GM12878 (cell line): ENCODE measurements at regions not wholly inside any gene's neighbourhood (a gene's known extent, or its start where the extent isn't known, plus 50 kb on each side); places are given as distances from the start of the nearest gene placed in this dataset.

Experiments
- ATAC-seq: fragments of 200-7000 bp; cut with Tn5 transposase; 3 replicates; pipeline ENCODE4 v1.9.1; 2020; ENCODE audit warnings: mild to moderate bottlenecking, moderate library complexity
- BruUV-seq: library from RNA; stranded (reverse); fragments of 400-500 nt; replicated peaks from 2 replicates; lab custom pipeline; 2021; lab: Mats Ljungman, UMichigan
- CTCF ChIA-PET: fragments of 300-600 bp; sonication (Branson Sonifier 250); formaldehyde crosslinking; extraction: SDS; loops from one replicate; lab custom pipeline; 2021; ENCODE audit warnings: inconsistent platforms; lab: Yijun Ruan, JAX
- POLR2A ChIA-PET: fragments of 350-600 bp; formaldehyde crosslinking; extraction: SDS; loops from one replicate; lab custom pipeline; 2021; ENCODE audit warnings: inconsistent platforms; lab: Charles Lee
- RAD21 ChIA-PET: fragments of 300-600 bp; sonication (Branson Sonifier 250); formaldehyde crosslinking; loops from one replicate; lab custom pipeline; 2023; ENCODE audit warnings: antibody characterized with exemption; ENCODE audit not compliant: unreplicated experiment; lab: Charles Lee
- SMC1A ChIA-PET: fragments of 300-600 bp; sonication (Branson Sonifier 250); formaldehyde crosslinking; loops from one replicate; lab custom pipeline; 2023; ENCODE audit not compliant: unreplicated experiment, uncharacterized antibody; lab: Charles Lee
- DNase-seq: peaks from one replicate; pipeline ENCODE4 v3.0.0-alpha.2; 2011; ENCODE audit warnings: low read depth, low spot score
- FAIRE-seq: peaks from 3 replicates; lab custom pipeline; 2011; peaks lifted over from hg19 to GRCh38; lab: Jason Lieb, UNC
- H2AFZ ChIP-seq: 2 replicates; pipeline ENCODE4 v1.6.0; 2011; ENCODE audit warnings: low read depth, low read length, control low read depth; ENCODE audit not compliant: control insufficient read depth
- H3K27ac ChIP-seq: 2 replicates; pipeline ENCODE4 v1.5.1; 2011; ENCODE audit warnings: control low read depth; ENCODE audit not compliant: control insufficient read depth, insufficient read depth
- H3K27me3 ChIP-seq, 2 experiments: replicated peaks in 1 of 2; 2 replicates each; pipeline versions ENCODE4 v1.6.0 to v1.6.1; 2011; ENCODE audit warnings: low read length in 1 of 2; ENCODE audit not compliant: control insufficient read depth in 2 of 2, insufficient read depth in 2 of 2
- H3K36me3 ChIP-seq, 2 experiments: 2 replicates each; pipeline ENCODE4 v1.5.1; 2011; ENCODE audit warnings: low read length in 1 of 2; ENCODE audit not compliant: control insufficient read depth in 2 of 2, insufficient read depth in 2 of 2
- H3K4me1 ChIP-seq: 2 replicates; pipeline ENCODE4 v1.6.1; 2011; ENCODE audit warnings: mild to moderate bottlenecking, low read length, moderate library complexity, mixed read lengths; ENCODE audit not compliant: control insufficient read depth, insufficient read depth
- H3K4me2 ChIP-seq: 2 replicates; pipeline ENCODE4 v1.6.0; 2011; ENCODE audit warnings: control low read depth; ENCODE audit not compliant: control insufficient read depth, insufficient read depth
- H3K4me3 ChIP-seq: fragments of 200-600 bp; sonication (generic); 2 replicates; pipeline ENCODE4 v1.5.1; 2016
- H3K79me2 ChIP-seq: 2 replicates; pipeline ENCODE4 v1.6.0; 2011; ENCODE audit warnings: low read length; ENCODE audit not compliant: control insufficient read depth, insufficient read depth
- H3K9ac ChIP-seq: 2 replicates; pipeline ENCODE4 v1.8.0; 2011; ENCODE audit warnings: low read length, control low read depth, mixed read lengths; ENCODE audit not compliant: control insufficient read depth, insufficient read depth
- H3K9me3 ChIP-seq: replicated peaks from 3 replicates; pipeline ENCODE4 v1.5.1; 2011; ENCODE audit warnings: mild to moderate bottlenecking, low read length; ENCODE audit not compliant: control insufficient read depth, insufficient read depth
- H4K20me1 ChIP-seq: 2 replicates; pipeline ENCODE4 v1.6.0; 2011; ENCODE audit not compliant: control insufficient read depth, insufficient read depth
- EED ChIP-seq: sonication (generic); IDR thresholded peaks from 2 replicates; pipeline ENCODE4 v1.6.1; 2016; ENCODE audit warnings: antibody characterized with exemption, low read depth
- FOXM1 ChIP-seq: IDR thresholded peaks from 2 replicates; pipeline ENCODE4 v1.6.1; 2012; ENCODE audit warnings: low read depth, mild to moderate bottlenecking, inconsistent platforms, low read length, moderate library complexity
- MXI1 ChIP-seq: fragments of 150-350 bp; IDR thresholded peaks from 2 replicates; pipeline ENCODE4 v1.6.1; 2011; ENCODE audit warnings: low read depth, mild to moderate bottlenecking, inconsistent platforms, low read length, improper control_type of control experiment
- NBN ChIP-seq: fragments of 450-650 bp; IDR thresholded peaks from 2 replicates; pipeline ENCODE4 v1.6.1; 2016
- NFIC ChIP-seq: IDR thresholded peaks from 2 replicates; pipeline ENCODE4 v1.6.1; 2012; ENCODE audit warnings: low read depth, mild to moderate bottlenecking, inconsistent platforms, low read length, moderate library complexity
- NFXL1 ChIP-seq: fragments of 450-650 bp; IDR thresholded peaks from 2 replicates; pipeline ENCODE4 v1.6.1; 2017; ENCODE audit warnings: antibody characterized with exemption, mild to moderate bottlenecking, borderline replicate concordance
- NR2C2 ChIP-seq: IDR thresholded peaks from 2 replicates; pipeline ENCODE4 v1.6.1; 2011; ENCODE audit warnings: borderline replicate concordance, low read depth; ENCODE audit not compliant: control insufficient read depth, insufficient read length
- NR2F1 ChIP-seq: fragments of 450-650 bp; conservative IDR thresholded peaks from 2 replicates; pipeline ENCODE4 v1.6.1; 2017; ENCODE audit warnings: mild to moderate bottlenecking
- PAX8 ChIP-seq: fragments of 450-650 bp; IDR thresholded peaks from 2 replicates; pipeline ENCODE4 v1.6.1; 2017; ENCODE audit warnings: mild to moderate bottlenecking, moderate library complexity
- RAD21 ChIP-seq: IDR thresholded peaks from 2 replicates; pipeline ENCODE4 v1.6.1; 2011; ENCODE audit warnings: mild to moderate bottlenecking, low read depth, low read length, moderate library complexity; ENCODE audit not compliant: insufficient read depth
- RB1 ChIP-seq: fragments of 450-650 bp; formaldehyde crosslinking; IDR thresholded peaks from 2 replicates; pipeline ENCODE4 v1.6.1; 2017; ENCODE audit warnings: mild to moderate bottlenecking, borderline replicate concordance
- SMC3 ChIP-seq: IDR thresholded peaks from 2 replicates; pipeline ENCODE4 v1.6.1; 2011; ENCODE audit warnings: low read length, improper control_type of control experiment, borderline replicate concordance
- SPI1 ChIP-seq: IDR thresholded peaks from 2 replicates; pipeline ENCODE4 v1.6.1; 2011; ENCODE audit warnings: low read depth, mild to moderate bottlenecking, low read length, moderate library complexity, borderline replicate concordance; ENCODE audit not compliant: insufficient read depth
- STAT3 ChIP-seq: IDR thresholded peaks from 2 replicates; pipeline ENCODE4 v1.6.1; 2011; ENCODE audit warnings: low read depth, low read length, improper control_type of control experiment
- TBL1XR1 ChIP-seq: IDR thresholded peaks from 2 replicates; pipeline ENCODE4 v1.6.1; 2012; ENCODE audit warnings: low read depth, low read length, improper control_type of control experiment
- YY1 ChIP-seq: IDR thresholded peaks from 2 replicates; pipeline ENCODE4 v1.6.1; 2011; ENCODE audit warnings: low read depth, mild to moderate bottlenecking, low read length
- ZBED1 ChIP-seq: IDR thresholded peaks from 2 replicates; pipeline ENCODE4 v1.6.1; 2016; ENCODE audit warnings: borderline replicate concordance
- WGBS: methylation state at CpG from one replicate; pipeline ENCODE4 v1.1.6; 2016; ENCODE audit warnings: low lambda C conversion rate; ENCODE audit not compliant: insufficient replicate concordance, insufficient coverage; ENCODE audit errors: missing lambda C conversion rate; 5-methylcytosine and 5-hydroxymethylcytosine counted together
- in situ Hi-C: fragments of 300-500 bp; cut with MboI; formaldehyde crosslinking; loops from 9 replicates; pipeline ENCODE4 v1.14.3; 2018; ENCODE audit warnings: mixed read lengths
- intact Hi-C: fragments of 100-400 bp; cut with micrococcal nuclease; formaldehyde crosslinking; loops from one replicate; pipeline ENCODE4 v1.14.2; 2022; ENCODE audit not compliant: unreplicated experiment
- TF ChIP-seq, protein P1 (sequence below): fragments of 450-650 bp; IDR thresholded peaks from 2 replicates; pipeline ENCODE4 v1.6.1; 2017; ENCODE audit warnings: antibody characterized with exemption, mild to moderate bottlenecking, moderate library complexity
- TF ChIP-seq, protein P2 (sequence below): IDR thresholded peaks from 2 replicates; pipeline ENCODE4 v1.6.1; 2012; ENCODE audit warnings: mild to moderate bottlenecking, low read depth, low read length

DNA sequence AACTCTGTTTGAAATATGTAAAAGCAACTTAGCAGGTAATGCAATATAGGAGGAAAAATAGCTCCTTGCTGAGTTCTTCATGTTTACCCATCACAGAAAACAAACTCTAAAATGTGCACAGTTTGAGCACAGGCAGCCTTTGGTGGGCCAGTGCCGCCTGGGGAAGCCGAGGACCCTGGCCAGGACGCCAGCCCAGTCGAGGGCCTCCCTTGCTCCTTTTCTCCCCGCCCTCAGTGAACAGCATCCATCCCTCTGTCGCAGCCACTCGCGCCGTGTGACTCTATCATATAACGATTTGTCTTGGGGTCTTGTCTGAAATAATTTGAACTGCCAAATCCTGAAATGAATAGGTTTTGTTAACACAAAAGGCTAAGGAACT lies 286.7 kb upstream of the IRX4 start (continued):
- TF ChIP-seq, protein P1, sequence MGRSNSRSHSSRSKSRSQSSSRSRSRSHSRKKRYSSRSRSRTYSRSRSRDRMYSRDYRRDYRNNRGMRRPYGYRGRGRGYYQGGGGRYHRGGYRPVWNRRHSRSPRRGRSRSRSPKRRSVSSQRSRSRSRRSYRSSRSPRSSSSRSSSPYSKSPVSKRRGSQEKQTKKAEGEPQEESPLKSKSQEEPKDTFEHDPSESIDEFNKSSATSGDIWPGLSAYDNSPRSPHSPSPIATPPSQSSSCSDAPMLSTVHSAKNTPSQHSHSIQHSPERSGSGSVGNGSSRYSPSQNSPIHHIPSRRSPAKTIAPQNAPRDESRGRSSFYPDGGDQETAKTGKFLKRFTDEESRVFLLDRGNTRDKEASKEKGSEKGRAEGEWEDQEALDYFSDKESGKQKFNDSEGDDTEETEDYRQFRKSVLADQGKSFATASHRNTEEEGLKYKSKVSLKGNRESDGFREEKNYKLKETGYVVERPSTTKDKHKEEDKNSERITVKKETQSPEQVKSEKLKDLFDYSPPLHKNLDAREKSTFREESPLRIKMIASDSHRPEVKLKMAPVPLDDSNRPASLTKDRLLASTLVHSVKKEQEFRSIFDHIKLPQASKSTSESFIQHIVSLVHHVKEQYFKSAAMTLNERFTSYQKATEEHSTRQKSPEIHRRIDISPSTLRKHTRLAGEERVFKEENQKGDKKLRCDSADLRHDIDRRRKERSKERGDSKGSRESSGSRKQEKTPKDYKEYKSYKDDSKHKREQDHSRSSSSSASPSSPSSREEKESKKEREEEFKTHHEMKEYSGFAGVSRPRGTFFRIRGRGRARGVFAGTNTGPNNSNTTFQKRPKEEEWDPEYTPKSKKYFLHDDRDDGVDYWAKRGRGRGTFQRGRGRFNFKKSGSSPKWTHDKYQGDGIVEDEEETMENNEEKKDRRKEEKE = no peak
- TF ChIP-seq NR2C2 (no peak), PAX8 (no peak), YY1 (no peak), NFXL1 (no peak)

DNA sequence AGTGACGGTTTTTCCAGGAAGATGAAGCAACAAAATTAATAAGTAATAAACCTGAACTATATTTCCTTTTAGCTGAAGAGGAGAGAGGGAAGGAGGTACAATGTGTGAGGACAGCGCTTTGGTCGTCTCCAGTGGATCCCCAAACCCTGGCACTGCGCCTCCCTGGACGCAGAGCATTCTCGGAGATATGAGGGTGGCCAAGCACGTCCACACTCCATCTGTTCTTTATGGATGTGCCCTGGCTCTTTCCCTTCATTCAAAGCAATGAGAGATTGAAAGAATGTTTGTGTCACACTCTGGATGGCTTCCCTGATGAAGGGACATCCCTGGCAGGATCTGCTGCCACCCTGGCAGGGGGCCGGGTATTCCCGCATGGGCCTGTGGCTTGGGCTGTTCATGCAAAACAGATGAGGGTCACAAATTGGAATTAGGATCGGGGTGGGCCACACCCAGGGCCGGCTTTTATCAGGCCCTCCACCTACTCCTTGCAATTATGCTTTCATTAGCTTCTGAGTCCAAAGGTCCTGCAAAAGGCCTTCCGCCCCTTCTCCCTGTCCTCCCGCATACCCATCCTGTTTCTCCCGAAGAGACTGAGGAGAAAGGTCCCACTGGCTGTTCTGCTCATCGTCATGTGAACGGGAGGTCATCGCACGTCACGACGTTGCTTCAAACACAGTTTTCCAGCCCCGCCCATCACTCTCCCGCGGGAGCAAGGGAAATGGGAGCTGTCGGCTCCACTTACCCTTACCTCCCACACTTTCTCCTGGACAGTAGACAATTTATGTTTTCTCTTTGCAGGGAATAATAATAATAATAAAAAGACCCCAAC lies 286.1 kb upstream of the IRX4 start:
- no peak for FAIRE-seq
- RAD21 ChIA-PET = no interaction called here
- intact Hi-C loops = no loop called here
- TF ChIP-seq RAD21 (no peak), RB1 (no peak), NFIC (no peak), FOXM1 (no peak), NR2F1 (no peak), NBN (no peak), EED (no peak), TBL1XR1 (no peak), STAT3 (no peak), SPI1 (no peak), SMC3 (no peak), ZBED1 (no peak), MXI1 (no peak)
- TF ChIP-seq, protein P2, sequence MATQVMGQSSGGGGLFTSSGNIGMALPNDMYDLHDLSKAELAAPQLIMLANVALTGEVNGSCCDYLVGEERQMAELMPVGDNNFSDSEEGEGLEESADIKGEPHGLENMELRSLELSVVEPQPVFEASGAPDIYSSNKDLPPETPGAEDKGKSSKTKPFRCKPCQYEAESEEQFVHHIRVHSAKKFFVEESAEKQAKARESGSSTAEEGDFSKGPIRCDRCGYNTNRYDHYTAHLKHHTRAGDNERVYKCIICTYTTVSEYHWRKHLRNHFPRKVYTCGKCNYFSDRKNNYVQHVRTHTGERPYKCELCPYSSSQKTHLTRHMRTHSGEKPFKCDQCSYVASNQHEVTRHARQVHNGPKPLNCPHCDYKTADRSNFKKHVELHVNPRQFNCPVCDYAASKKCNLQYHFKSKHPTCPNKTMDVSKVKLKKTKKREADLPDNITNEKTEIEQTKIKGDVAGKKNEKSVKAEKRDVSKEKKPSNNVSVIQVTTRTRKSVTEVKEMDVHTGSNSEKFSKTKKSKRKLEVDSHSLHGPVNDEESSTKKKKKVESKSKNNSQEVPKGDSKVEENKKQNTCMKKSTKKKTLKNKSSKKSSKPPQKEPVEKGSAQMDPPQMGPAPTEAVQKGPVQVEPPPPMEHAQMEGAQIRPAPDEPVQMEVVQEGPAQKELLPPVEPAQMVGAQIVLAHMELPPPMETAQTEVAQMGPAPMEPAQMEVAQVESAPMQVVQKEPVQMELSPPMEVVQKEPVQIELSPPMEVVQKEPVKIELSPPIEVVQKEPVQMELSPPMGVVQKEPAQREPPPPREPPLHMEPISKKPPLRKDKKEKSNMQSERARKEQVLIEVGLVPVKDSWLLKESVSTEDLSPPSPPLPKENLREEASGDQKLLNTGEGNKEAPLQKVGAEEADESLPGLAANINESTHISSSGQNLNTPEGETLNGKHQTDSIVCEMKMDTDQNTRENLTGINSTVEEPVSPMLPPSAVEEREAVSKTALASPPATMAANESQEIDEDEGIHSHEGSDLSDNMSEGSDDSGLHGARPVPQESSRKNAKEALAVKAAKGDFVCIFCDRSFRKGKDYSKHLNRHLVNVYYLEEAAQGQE = no peak

More for the DNA sequence above, 286.1 kb upstream of the IRX4 start:
- Histone ChIP-seq H3K27ac (no peak overlapping the region), H4K20me1 (no peaks in the 10 kb centered on the region), H3K9me3 (no peaks in the 10 kb centered on the region; the same call in 2 of the 3 replicates), H2AFZ (no peak overlapping the region), H3K4me3 (no peak overlapping the region), H3K9ac (no peak overlapping the region), H3K27me3 (no peaks in the 10 kb centered on the region), H3K36me3 (no peaks in the 10 kb centered on the region), H3K4me1 (no peaks in the 10 kb centered on the region), H3K4me2 (no peak overlapping the region), H3K79me2 (no peaks in the 10 kb centered on the region)
- no peak for ATAC-seq
- ChIA-PET POLR2A (no interaction called here), SMC1A (no interaction called here), CTCF (no interaction called here)
- in situ Hi-C loops = no loop called here
- BruUV-seq = no TSS peak
- no peak for DNase-seq
- 44% methylated on average over 24 of the region's 24 CpGs for WGBS
